ENCODE measurements at regions not wholly inside any gene's neighbourhood (a gene's known extent, or its start where the extent isn't known, plus 50 kb on each side); places are given as distances from the start of the nearest gene placed in this dataset.

- WGBS, 2 donors (ENCODE audit: low coverage in 1 of 2): 72 to 100% methylated on average over 1 to 3 of the region's 3 CpGs
- ATAC-seq: no peak
- no peaks in the 10 kb centered on the region for H3K36me3 ChIP-seq
- H3K4me3 ChIP-seq: no peak overlapping the region
- H3K27me3 ChIP-seq: no peaks in the 10 kb centered on the region
- H3K4me1 ChIP-seq: no peaks in the 10 kb centered on the region
- H3K9me3 ChIP-seq: no peaks in the 10 kb centered on the region
- no peak overlapping the region for H3K27ac ChIP-seq
- TF ChIP-seq POLR2AphosphoS5 (IDR thresholded peaks at IDR 0.05): no peak
- TF ChIP-seq CTCF (IDR thresholded peaks at IDR 0.05): no peak
- TF ChIP-seq EP300 (IDR thresholded peaks at IDR 0.05): no peak
- TF ChIP-seq POLR2A (IDR thresholded peaks at IDR 0.05): no peak
These were observed 263.6 kb upstream of the GADL1 start for GRCh38 chr3:31157893-31158620.

GRCh38 chr3:31159331-31160039 is 265.0 kb upstream of the GADL1 start:
- WGBS, 2 donors (ENCODE audit: low coverage in 1 of 2): 92 to 100% methylated on average over 4 of the region's 4 CpGs
- Histone ChIP-seq H3K4me1 (no peaks in the 10 kb centered on the region), H3K9me3 (no peaks in the 10 kb centered on the region), H3K36me3 (no peaks in the 10 kb centered on the region), H3K27ac (no peak overlapping the region), H3K27me3 (no peaks in the 10 kb centered on the region), H3K4me3 (no peak overlapping the region)
- no peak for ATAC-seq
- TF ChIP-seq EP300 (IDR thresholded peaks at IDR 0.05) (no peak), POLR2AphosphoS5 (IDR thresholded peaks at IDR 0.05) (no peak), CTCF (IDR thresholded peaks at IDR 0.05) (no peak)

- no peak for ATAC-seq
- Histone ChIP-seq H3K27me3 (no peaks in the 10 kb centered on the region), H3K36me3 (no peaks in the 10 kb centered on the region), H3K27ac (no peak overlapping the region), H3K9me3 (no peaks in the 10 kb centered on the region), H3K4me3 (no peak overlapping the region), H3K4me1 (peaks cover 4 to 22% (median 10%) of the 10 kb centered on the region in 3 donors)
- TF ChIP-seq POLR2AphosphoS5 (IDR thresholded peaks at IDR 0.05): no peak
- no peak for TF ChIP-seq EP300 (IDR thresholded peaks at IDR 0.05)
- TF ChIP-seq POLR2A (IDR thresholded peaks at IDR 0.05): no peak
- TF ChIP-seq CTCF (IDR thresholded peaks at IDR 0.05): no peak
These were observed 267.4 kb upstream of the GADL1 start for GRCh38 chr3:31161889-31162288.

- Histone ChIP-seq H3K4me1 (peaks cover 4 to 22% (median 10%) of the 10 kb centered on the region in 3 donors), H3K36me3 (no peaks in the 10 kb centered on the region), H3K27ac (no peak overlapping the region), H3K27me3 (no peaks in the 10 kb centered on the region), H3K9me3 (no peaks in the 10 kb centered on the region), H3K4me3 (no peak overlapping the region)
- TF ChIP-seq POLR2A (IDR thresholded peaks at IDR 0.05) (no peak), EP300 (IDR thresholded peaks at IDR 0.05) (no peak), POLR2AphosphoS5 (IDR thresholded peaks at IDR 0.05) (no peak), CTCF (IDR thresholded peaks at IDR 0.05) (no peak)
- 85 to 86% methylated on average over 2 of the region's 2 CpGs for WGBS, 2 donors (ENCODE audit: low coverage in 1 of 2)
- no peak for ATAC-seq
These were observed 269.9 kb upstream of the GADL1 start for GRCh38 chr3:31164381-31164780.

GRCh38 chr3:31165399-31165860 is 271.0 kb upstream of the GADL1 start:
- WGBS, 2 donors (ENCODE audit: low coverage in 1 of 2): 24 to 53% methylated on average over 7 of the region's 8 CpGs
- ATAC-seq: no peak
- TF ChIP-seq POLR2A (IDR thresholded peaks at IDR 0.05): no peak
- TF ChIP-seq POLR2AphosphoS5 (IDR thresholded peaks at IDR 0.05): no peak
- TF ChIP-seq CTCF (IDR thresholded peaks at IDR 0.05): no peak
- no peak for TF ChIP-seq EP300 (IDR thresholded peaks at IDR 0.05)
- Histone ChIP-seq H3K4me1 (peaks cover 4 to 22% (median 10%) of the 10 kb centered on the region in 3 donors), H3K4me3 (no peak overlapping the region), H3K36me3 (no peaks in the 10 kb centered on the region), H3K9me3 (no peaks in the 10 kb centered on the region), H3K27me3 (no peaks in the 10 kb centered on the region), H3K27ac (no peak overlapping the region)
